Esophagus muscularis mucosa (tissue), 4 donors: ENCODE measurements at regions not wholly inside any gene's neighbourhood (a gene's known extent, or its start where the extent isn't known, plus 50 kb on each side); places are given as distances from the start of the nearest gene placed in this dataset.

Experiments used
- CTCF ChIP-seq, 3 experiments: fragments of 200-600 bp in 2 of 3; fragments of 450-650 bp in 1 of 3; sonication (generic) in 2 of 3; IDR thresholded peaks; one replicate each; pipeline ENCODE4 v1.5.1; 2017 to 2019; ENCODE audit warnings: antibody characterized with exemption in 3 of 3, mild to moderate bottlenecking in 2 of 3, moderate library complexity in 1 of 3
- EP300 ChIP-seq: sonication (generic); formaldehyde crosslinking; IDR thresholded peaks from one replicate; pipeline ENCODE4 v1.6.1; 2017; ENCODE audit warnings: antibody characterized with exemption
- POLR2A ChIP-seq: fragments of 450-650 bp; IDR thresholded peaks from one replicate; pipeline ENCODE4 v1.6.1; 2017; ENCODE audit warnings: antibody characterized with exemption, moderate library complexity, mild to moderate bottlenecking, low read depth
- POLR2AphosphoS5 ChIP-seq, 2 donors: sonication (generic); formaldehyde crosslinking; IDR thresholded peaks; one replicate each; pipeline ENCODE4 v1.6.1; 2017; ENCODE audit warnings: antibody characterized with exemption in 2 of 2

GRCh38 chrX:45633419-45633818 is 432.7 kb upstream of the DIPK2B start:
- TF ChIP-seq EP300 = no peak
- TF ChIP-seq CTCF (IDR thresholded peaks at IDR 0.05) = no peak
- no peak for TF ChIP-seq POLR2A
- TF ChIP-seq POLR2AphosphoS5 (IDR thresholded peaks at IDR 0.05) = no peak
